Loucy (cell line): ENCODE measurements at regions not wholly inside any gene's neighbourhood (a gene's known extent, or its start where the extent isn't known, plus 50 kb on each side); places are given as distances from the start of the nearest gene placed in this dataset.

Source experiments
- H2AFZ ChIP-seq: fragments of 200-600 bp; sonication (generic); 2 replicates; pipeline ENCODE4 v1.6.0; 2016; ENCODE audit warnings: antibody characterized with exemption, mild to moderate bottlenecking, low read length, moderate library complexity
- H3F3A ChIP-seq: fragments of 200-600 bp; 2 replicates; pipeline ENCODE4 v1.6.0; 2016; ENCODE audit warnings: antibody characterized with exemption, low read depth, mild to moderate bottlenecking
- H3K27me3 ChIP-seq: fragments of 200-600 bp; sonication (generic); 2 replicates; pipeline ENCODE4 v1.6.1; 2014; ENCODE audit warnings: low read length, mild to moderate bottlenecking; ENCODE audit not compliant: insufficient read depth, poor library complexity, severe bottlenecking
- H3K36me3 ChIP-seq: fragments of 200-600 bp; sonication (generic); 2 replicates; pipeline ENCODE4 v1.6.1; 2016; ENCODE audit warnings: low read length; ENCODE audit not compliant: insufficient read depth
- H3K4me1 ChIP-seq: fragments of 200-600 bp; sonication (generic); 2 replicates; pipeline ENCODE4 v1.5.1; 2014; ENCODE audit warnings: low read length, mild to moderate bottlenecking; ENCODE audit not compliant: insufficient read depth, poor library complexity, severe bottlenecking
- H3K4me2 ChIP-seq: fragments of 200-600 bp; sonication (generic); 2 replicates; pipeline ENCODE4 v1.6.0; 2014; ENCODE audit warnings: antibody characterized with exemption, low read length, low read depth, mild to moderate bottlenecking; ENCODE audit not compliant: poor library complexity, severe bottlenecking
- H3K4me3 ChIP-seq: fragments of 200-600 bp; sonication (generic); 2 replicates; pipeline ENCODE4 v1.5.1; 2014; ENCODE audit warnings: low read length, mild to moderate bottlenecking, mixed read lengths; ENCODE audit not compliant: poor library complexity, severe bottlenecking
- H3K79me2 ChIP-seq: fragments of 200-600 bp; sonication (generic); 2 replicates; pipeline ENCODE4 v1.6.1; 2014; ENCODE audit warnings: low read length; ENCODE audit not compliant: insufficient read depth
- H3K9ac ChIP-seq: fragments of 200-600 bp; sonication (generic); 2 replicates; pipeline ENCODE4 v1.6.0; 2014; ENCODE audit warnings: mild to moderate bottlenecking, low read depth, low read length, moderate library complexity; ENCODE audit not compliant: poor library complexity, severe bottlenecking
- H3K9me2 ChIP-seq: fragments of 200-600 bp; sonication (generic); replicated peaks from 2 replicates; pipeline ENCODE4 v1.6.1; 2016; ENCODE audit warnings: low read depth, low read length, mixed read lengths
- H3K9me3 ChIP-seq: fragments of 200-600 bp; sonication (generic); 2 replicates; pipeline ENCODE4 v1.6.1; 2014; ENCODE audit warnings: mild to moderate bottlenecking, antibody characterized with exemption, low read length, low read depth; ENCODE audit not compliant: insufficient read depth
- H4K20me1 ChIP-seq: fragments of 200-600 bp; sonication (generic); 2 replicates; pipeline ENCODE4 v1.6.0; 2014; ENCODE audit warnings: antibody characterized with exemption, low read length, mild to moderate bottlenecking; ENCODE audit not compliant: insufficient read depth, poor library complexity, severe bottlenecking
- CTCF ChIP-seq: fragments of 200-600 bp; sonication (generic); conservative IDR thresholded peaks from 2 replicates; pipeline ENCODE4 v1.5.1; 2014; ENCODE audit warnings: mild to moderate bottlenecking, antibody characterized with exemption, low read length
- EZH2phosphoT487 ChIP-seq: fragments of 200-600 bp; IDR thresholded peaks from 2 replicates; pipeline ENCODE4 v1.6.1; 2018; ENCODE audit warnings: antibody characterized with exemption, mild to moderate bottlenecking, moderate library complexity, borderline replicate concordance

- Histone ChIP-seq H3K9me3 (no peaks in the 10 kb centered on the region), H3F3A (no peaks in the 10 kb centered on the region), H3K9me2 (no peaks in the 10 kb centered on the region), H3K4me2 (no peak overlapping the region), H3K4me3 (no peak overlapping the region), H2AFZ (no peak overlapping the region), H3K9ac (no peak overlapping the region), H3K4me1 (no peaks in the 10 kb centered on the region), H4K20me1 (no peaks in the 10 kb centered on the region), H3K79me2 (no peaks in the 10 kb centered on the region), H3K36me3 (no peaks in the 10 kb centered on the region), H3K27me3 (no peaks in the 10 kb centered on the region)
- TF ChIP-seq EZH2phosphoT487: no peak
- TF ChIP-seq CTCF: no peak
These were observed 149.7 kb upstream of the ADAMTS16 start for GRCh38 chr5:4990462-4990861.

- H3K27me3 ChIP-seq: no peaks in the 10 kb centered on the region
- no peaks in the 10 kb centered on the region for H3K36me3 ChIP-seq
- no peaks in the 10 kb centered on the region for H3K9me2 ChIP-seq
These were observed 148.2 kb upstream of the ADAMTS16 start for GRCh38 chr5:4991925-4992324.

GRCh38 chr5:4995014-4995413 lies 145.1 kb upstream of the ADAMTS16 start:
- no peaks in the 10 kb centered on the region for H3K4me1 ChIP-seq
- no peak overlapping the region for H3K9ac ChIP-seq
- no peak overlapping the region for H3K4me3 ChIP-seq
- no peak overlapping the region for H3K4me2 ChIP-seq
- no peaks in the 10 kb centered on the region for H3K36me3 ChIP-seq
- H3K9me3 ChIP-seq: no peaks in the 10 kb centered on the region; the same call in 1 of the 2 replicates
- H4K20me1 ChIP-seq: no peaks in the 10 kb centered on the region
- no peaks in the 10 kb centered on the region for H3F3A ChIP-seq
- no peaks in the 10 kb centered on the region for H3K79me2 ChIP-seq
- TF ChIP-seq EZH2phosphoT487 (no peak), CTCF (no peak)
- no peak overlapping the region for H2AFZ ChIP-seq
- H3K27me3 ChIP-seq: no peaks in the 10 kb centered on the region
- H3K9me2 ChIP-seq: no peaks in the 10 kb centered on the region

More at GRCh38 chr5:4991925-4992324, 148.2 kb upstream of the ADAMTS16 start:
- Histone ChIP-seq H3K79me2 (no peaks in the 10 kb centered on the region), H2AFZ (no peak overlapping the region), H3K9me3 (no peaks in the 10 kb centered on the region), H3K9ac (no peak overlapping the region), H3K4me1 (no peaks in the 10 kb centered on the region), H3K4me3 (no peak overlapping the region), H3F3A (no peaks in the 10 kb centered on the region), H4K20me1 (no peaks in the 10 kb centered on the region), H3K4me2 (no peak overlapping the region)
- TF ChIP-seq EZH2phosphoT487 (no peak), CTCF (no peak)
